ENCODE measurements at regions not wholly inside any gene's neighbourhood (a gene's known extent, or its start where the extent isn't known, plus 50 kb on each side); places are given as distances from the start of the nearest gene placed in this dataset.

- ChIA-PET POLR2A (no interaction called here), CTCF (no interaction called here)
- no peak overlapping the region for H3K4me3 Mint-ChIP-seq
- no peak overlapping the region for H3K27ac Mint-ChIP-seq
- no peak for TF ChIP-seq CTCF (IDR thresholded peaks at IDR 0.05)
- H3K4me1 Mint-ChIP-seq, result no peaks in the 10 kb centered on the region
- no peak for DNase-seq
- intact Hi-C loops (cut with micrococcal nuclease), result no loop called here
- no peaks in the 10 kb centered on the region for H3K9me3 Mint-ChIP-seq
- H3K27me3 Mint-ChIP-seq, result peaks cover 3% of the 10 kb centered on the region
- H3K36me3 Mint-ChIP-seq (ENCODE audit: low read depth), result no peaks in the 10 kb centered on the region
- no peak for ATAC-seq (ENCODE audit: low read depth)
These were observed 129.4 kb upstream of the BASP1 start for GRCh38 chr5:17088051-17088450.

- no peak for TF ChIP-seq CTCF (IDR thresholded peaks at IDR 0.05)
- no peak overlapping the region for H3K27ac Mint-ChIP-seq
- H3K4me1 Mint-ChIP-seq, result no peaks in the 10 kb centered on the region
- H3K4me3 Mint-ChIP-seq, result no peak overlapping the region
- no peak for DNase-seq
- ChIA-PET CTCF (no interaction called here), POLR2A (no interaction called here)
- no peaks in the 10 kb centered on the region for H3K9me3 Mint-ChIP-seq
- intact Hi-C loops (cut with micrococcal nuclease), result no loop called here
- ATAC-seq (ENCODE audit: low read depth), result no peak
- H3K27me3 Mint-ChIP-seq, result peaks cover 3% of the 10 kb centered on the region
- H3K36me3 Mint-ChIP-seq (ENCODE audit: low read depth), result no peaks in the 10 kb centered on the region
These were observed 128.4 kb upstream of the BASP1 start for GRCh38 chr5:17089001-17089400.

- DNase-seq (no peak), ATAC-seq (ENCODE audit: low read depth) (no peak)
- ChIA-PET CTCF (no interaction called here), POLR2A (no interaction called here)
- TF ChIP-seq CTCF (IDR thresholded peaks at IDR 0.05), result no peak
- intact Hi-C loops (cut with micrococcal nuclease), result no loop called here
- Mint-ChIP-seq H3K4me1 (no peaks in the 10 kb centered on the region), H3K27me3 (peaks cover 3% of the 10 kb centered on the region), H3K36me3 (ENCODE audit: low read depth) (no peaks in the 10 kb centered on the region), H3K9me3 (no peaks in the 10 kb centered on the region), H3K27ac (no peak overlapping the region), H3K4me3 (no peak overlapping the region)
These were observed 127.7 kb upstream of the BASP1 start for GRCh38 chr5:17089690-17090089.

DNA sequence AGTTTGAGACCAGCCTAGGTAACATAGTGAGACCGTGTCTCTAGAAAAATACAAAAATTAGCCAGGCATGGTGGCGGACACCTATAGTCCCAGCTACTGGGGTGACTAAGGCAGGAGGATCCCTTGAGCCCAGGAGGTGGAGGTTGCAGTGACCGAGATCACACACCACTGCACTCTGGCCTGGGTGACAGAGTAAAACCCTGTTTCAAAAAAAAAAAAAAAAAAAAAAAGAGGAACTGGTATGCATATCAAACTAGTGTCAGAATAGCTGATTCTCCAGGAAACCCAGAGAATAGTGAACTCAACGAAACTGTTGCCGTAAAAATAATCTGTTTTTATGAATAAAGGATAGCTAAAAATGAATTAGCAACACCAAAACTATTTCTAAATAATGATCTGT, 126.6 kb upstream of the BASP1 start:
- POLR2A ChIA-PET, result interaction anchor here (0.6 kb wide), 1 partner anchor 283 kb away, joined by 3 read pairs; no protein-coding TSS in a partner anchor
- TF ChIP-seq CTCF (IDR thresholded peaks at IDR 0.05), result no peak
- Mint-ChIP-seq H3K4me1 (no peaks in the 10 kb centered on the region), H3K27ac (no peak overlapping the region), H3K36me3 (ENCODE audit: low read depth) (no peaks in the 10 kb centered on the region), H3K27me3 (peaks cover 3% of the 10 kb centered on the region), H3K4me3 (no peak overlapping the region), H3K9me3 (no peaks in the 10 kb centered on the region)
- ATAC-seq (ENCODE audit: low read depth) (no peak), DNase-seq (no peak)
- CTCF ChIA-PET, result no interaction called here
- intact Hi-C loops (cut with micrococcal nuclease), result no loop called here

DNA sequence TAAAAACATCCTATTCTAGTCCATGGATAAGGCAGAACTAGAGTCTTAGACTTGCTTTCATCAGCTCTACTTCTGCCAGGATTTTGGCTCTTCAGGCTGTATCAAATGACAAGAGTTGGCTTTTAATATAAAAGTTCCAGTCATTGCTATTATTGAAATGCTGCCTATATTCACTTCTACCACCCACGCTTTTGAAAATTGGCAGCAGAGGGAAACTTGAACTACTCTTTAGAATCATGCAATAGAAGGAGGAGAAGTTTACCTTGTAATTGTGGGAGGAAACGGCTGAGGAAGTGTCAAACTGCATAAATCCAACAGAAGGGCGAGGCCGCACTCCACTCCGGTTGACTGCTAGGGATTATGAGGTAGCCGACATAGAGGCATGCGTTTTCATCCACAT, 122.6 kb upstream of the BASP1 start:
- TF ChIP-seq CTCF (IDR thresholded peaks at IDR 0.05), result no peak
- H3K4me3 Mint-ChIP-seq, result no peak overlapping the region
- ATAC-seq (ENCODE audit: low read depth) (no peak), DNase-seq (no peak)
- H3K27ac Mint-ChIP-seq, result no peak overlapping the region
- no peaks in the 10 kb centered on the region for H3K9me3 Mint-ChIP-seq
- H3K27me3 Mint-ChIP-seq, result peaks cover 3% of the 10 kb centered on the region
- POLR2A ChIA-PET, result no interaction called here
- H3K36me3 Mint-ChIP-seq (ENCODE audit: low read depth), result no peaks in the 10 kb centered on the region
- CTCF ChIA-PET, result no interaction called here
- intact Hi-C loops (cut with micrococcal nuclease), result no loop called here
- H3K4me1 Mint-ChIP-seq, result no peaks in the 10 kb centered on the region
